GM12878 (cell line): ENCODE measurements at regions not wholly inside any gene's neighbourhood (a gene's known extent, or its start where the extent isn't known, plus 50 kb on each side); places are given as distances from the start of the nearest gene placed in this dataset.

Source experiments
- ATAC-seq: fragments of 200-7000 bp; cut with Tn5 transposase; 3 replicates; pipeline ENCODE4 v1.9.1; 2020; ENCODE audit warnings: mild to moderate bottlenecking, moderate library complexity
- BruUV-seq: library from RNA; stranded (reverse); fragments of 400-500 nt; replicated peaks from 2 replicates; lab custom pipeline; 2021; lab: Mats Ljungman, UMichigan
- CTCF ChIA-PET: fragments of 300-600 bp; sonication (Branson Sonifier 250); formaldehyde crosslinking; extraction: SDS; loops from one replicate; lab custom pipeline; 2021; ENCODE audit warnings: inconsistent platforms; lab: Yijun Ruan, JAX
- POLR2A ChIA-PET: fragments of 350-600 bp; formaldehyde crosslinking; extraction: SDS; loops from one replicate; lab custom pipeline; 2021; ENCODE audit warnings: inconsistent platforms; lab: Charles Lee
- RAD21 ChIA-PET: fragments of 300-600 bp; sonication (Branson Sonifier 250); formaldehyde crosslinking; loops from one replicate; lab custom pipeline; 2023; ENCODE audit warnings: antibody characterized with exemption; ENCODE audit not compliant: unreplicated experiment; lab: Charles Lee
- SMC1A ChIA-PET: fragments of 300-600 bp; sonication (Branson Sonifier 250); formaldehyde crosslinking; loops from one replicate; lab custom pipeline; 2023; ENCODE audit not compliant: unreplicated experiment, uncharacterized antibody; lab: Charles Lee
- DNase-seq: peaks from one replicate; pipeline ENCODE4 v3.0.0-alpha.2; 2011; ENCODE audit warnings: low read depth, low spot score
- FAIRE-seq: peaks from 3 replicates; lab custom pipeline; 2011; peaks lifted over from hg19 to GRCh38; lab: Jason Lieb, UNC
- H2AFZ ChIP-seq: 2 replicates; pipeline ENCODE4 v1.6.0; 2011; ENCODE audit warnings: low read depth, low read length, control low read depth; ENCODE audit not compliant: control insufficient read depth
- H3K27ac ChIP-seq: 2 replicates; pipeline ENCODE4 v1.5.1; 2011; ENCODE audit warnings: control low read depth; ENCODE audit not compliant: control insufficient read depth, insufficient read depth
- H3K27me3 ChIP-seq, 2 experiments: replicated peaks in 1 of 2; 2 replicates each; pipeline versions ENCODE4 v1.6.0 to v1.6.1; 2011; ENCODE audit warnings: low read length in 1 of 2; ENCODE audit not compliant: control insufficient read depth in 2 of 2, insufficient read depth in 2 of 2
- H3K36me3 ChIP-seq, 2 experiments: 2 replicates each; pipeline ENCODE4 v1.5.1; 2011; ENCODE audit warnings: low read length in 1 of 2; ENCODE audit not compliant: control insufficient read depth in 2 of 2, insufficient read depth in 2 of 2
- H3K4me1 ChIP-seq: 2 replicates; pipeline ENCODE4 v1.6.1; 2011; ENCODE audit warnings: mild to moderate bottlenecking, low read length, moderate library complexity, mixed read lengths; ENCODE audit not compliant: control insufficient read depth, insufficient read depth
- H3K4me2 ChIP-seq: 2 replicates; pipeline ENCODE4 v1.6.0; 2011; ENCODE audit warnings: control low read depth; ENCODE audit not compliant: control insufficient read depth, insufficient read depth
- H3K4me3 ChIP-seq: fragments of 200-600 bp; sonication (generic); 2 replicates; pipeline ENCODE4 v1.5.1; 2016
- H3K79me2 ChIP-seq: 2 replicates; pipeline ENCODE4 v1.6.0; 2011; ENCODE audit warnings: low read length; ENCODE audit not compliant: control insufficient read depth, insufficient read depth
- H3K9ac ChIP-seq: 2 replicates; pipeline ENCODE4 v1.8.0; 2011; ENCODE audit warnings: low read length, control low read depth, mixed read lengths; ENCODE audit not compliant: control insufficient read depth, insufficient read depth
- H3K9me3 ChIP-seq: replicated peaks from 3 replicates; pipeline ENCODE4 v1.5.1; 2011; ENCODE audit warnings: mild to moderate bottlenecking, low read length; ENCODE audit not compliant: control insufficient read depth, insufficient read depth
- H4K20me1 ChIP-seq: 2 replicates; pipeline ENCODE4 v1.6.0; 2011; ENCODE audit not compliant: control insufficient read depth, insufficient read depth
- ASH2L ChIP-seq: fragments of 300-600, 200-600 bp; sonication (generic); IDR thresholded peaks from 2 replicates; pipeline ENCODE4 v1.6.1; 2017; ENCODE audit warnings: low read depth, mild to moderate bottlenecking, borderline replicate concordance
- JUND ChIP-seq: IDR thresholded peaks from 2 replicates; pipeline ENCODE4 v1.6.1; 2012; ENCODE audit warnings: low read depth, mild to moderate bottlenecking, low read length, improper control_type of control experiment, moderate library complexity
- NFXL1 ChIP-seq: fragments of 450-650 bp; IDR thresholded peaks from 2 replicates; pipeline ENCODE4 v1.6.1; 2017; ENCODE audit warnings: antibody characterized with exemption, mild to moderate bottlenecking, borderline replicate concordance
- TAF1 ChIP-seq: IDR thresholded peaks from 2 replicates; pipeline ENCODE4 v1.6.1; 2011; ENCODE audit warnings: mild to moderate bottlenecking, low read depth, low read length, borderline replicate concordance
- YY1 ChIP-seq: IDR thresholded peaks from 2 replicates; pipeline ENCODE4 v1.6.1; 2011; ENCODE audit warnings: low read depth, mild to moderate bottlenecking, low read length
- ZBED1 ChIP-seq: IDR thresholded peaks from 2 replicates; pipeline ENCODE4 v1.6.1; 2016; ENCODE audit warnings: borderline replicate concordance
- WGBS: methylation state at CpG from one replicate; pipeline ENCODE4 v1.1.6; 2016; ENCODE audit warnings: low lambda C conversion rate; ENCODE audit not compliant: insufficient replicate concordance, insufficient coverage; ENCODE audit errors: missing lambda C conversion rate; 5-methylcytosine and 5-hydroxymethylcytosine counted together
- in situ Hi-C: fragments of 300-500 bp; cut with MboI; formaldehyde crosslinking; loops from 9 replicates; pipeline ENCODE4 v1.14.3; 2018; ENCODE audit warnings: mixed read lengths
- intact Hi-C: fragments of 100-400 bp; cut with micrococcal nuclease; formaldehyde crosslinking; loops from one replicate; pipeline ENCODE4 v1.14.2; 2022; ENCODE audit not compliant: unreplicated experiment
- TF ChIP-seq, protein P1 (sequence below): fragments of 450-650 bp; IDR thresholded peaks from 2 replicates; pipeline ENCODE4 v1.6.1; 2017; ENCODE audit warnings: low read depth, mild to moderate bottlenecking, moderate library complexity

DNA sequence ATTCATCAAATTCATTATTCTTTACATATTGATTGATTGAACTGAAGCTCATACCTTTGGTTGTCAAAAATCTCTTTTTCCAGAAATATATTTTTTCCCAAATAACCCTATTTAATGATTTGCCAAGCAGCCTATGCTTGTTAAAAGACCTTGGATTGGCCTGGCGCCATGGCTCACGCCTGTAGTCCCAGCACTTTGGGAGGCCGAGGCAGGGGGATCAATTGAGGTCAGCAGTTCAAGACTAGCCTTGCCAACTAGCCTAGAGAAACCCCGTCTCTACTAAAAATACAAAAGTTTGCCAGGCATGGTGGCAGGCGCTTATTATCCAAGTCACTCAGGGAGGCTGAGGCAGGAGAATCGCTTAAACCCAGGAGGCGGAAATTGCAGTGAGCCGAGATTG, 165.1 kb upstream of the MGAT4C start:
- Histone ChIP-seq H3K27ac (no peak overlapping the region), H3K4me1 (no peaks in the 10 kb centered on the region), H3K4me3 (no peak overlapping the region), H3K4me2 (no peak overlapping the region), H3K9ac (no peak overlapping the region), H4K20me1 (no peaks in the 10 kb centered on the region), H3K27me3 (no peaks in the 10 kb centered on the region), H3K9me3 (no peaks in the 10 kb centered on the region), H3K79me2 (no peaks in the 10 kb centered on the region), H3K36me3 (no peaks in the 10 kb centered on the region), H2AFZ (no peak overlapping the region)
- ATAC-seq (no peak), FAIRE-seq (no peak), DNase-seq (no peak)
- POLR2A ChIA-PET = no interaction called here
- RAD21 ChIA-PET = no interaction called here
- intact Hi-C loops (no loop called here), in situ Hi-C loops (no loop called here)
- SMC1A ChIA-PET = no interaction called here
- TF ChIP-seq, protein P1, sequence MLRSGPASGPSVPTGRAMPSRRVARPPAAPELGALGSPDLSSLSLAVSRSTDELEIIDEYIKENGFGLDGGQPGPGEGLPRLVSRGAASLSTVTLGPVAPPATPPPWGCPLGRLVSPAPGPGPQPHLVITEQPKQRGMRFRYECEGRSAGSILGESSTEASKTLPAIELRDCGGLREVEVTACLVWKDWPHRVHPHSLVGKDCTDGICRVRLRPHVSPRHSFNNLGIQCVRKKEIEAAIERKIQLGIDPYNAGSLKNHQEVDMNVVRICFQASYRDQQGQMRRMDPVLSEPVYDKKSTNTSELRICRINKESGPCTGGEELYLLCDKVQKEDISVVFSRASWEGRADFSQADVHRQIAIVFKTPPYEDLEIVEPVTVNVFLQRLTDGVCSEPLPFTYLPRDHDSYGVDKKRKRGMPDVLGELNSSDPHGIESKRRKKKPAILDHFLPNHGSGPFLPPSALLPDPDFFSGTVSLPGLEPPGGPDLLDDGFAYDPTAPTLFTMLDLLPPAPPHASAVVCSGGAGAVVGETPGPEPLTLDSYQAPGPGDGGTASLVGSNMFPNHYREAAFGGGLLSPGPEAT = no peak
- no TSS peak for BruUV-seq
- CTCF ChIA-PET = no interaction called here
- 56% methylated on average over 8 of the region's 8 CpGs for WGBS

DNA sequence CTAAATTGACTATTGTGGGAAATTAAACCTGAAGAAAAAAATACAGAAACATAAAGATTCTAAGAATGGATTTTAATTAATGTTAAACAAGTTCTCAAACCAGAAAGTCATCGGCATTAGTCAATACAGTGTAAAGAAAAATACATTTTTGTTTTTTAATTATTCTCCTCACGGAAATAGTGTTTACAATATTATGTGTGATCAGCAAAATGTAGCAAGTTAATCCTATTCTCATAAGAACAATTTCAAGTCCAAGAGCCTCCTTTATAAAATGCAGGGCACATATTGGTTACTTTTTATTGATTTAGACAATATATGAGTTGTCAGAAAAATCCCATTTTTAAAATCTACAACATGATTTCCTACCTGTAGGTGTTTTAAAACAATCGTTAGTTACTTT, 158.0 kb upstream of the MGAT4C start:
- in situ Hi-C loops (no loop called here), intact Hi-C loops (no loop called here)
- RAD21 ChIA-PET = no interaction called here
- CTCF ChIA-PET = interaction anchor here (1.1 kb wide), 1 partner anchor 90 kb away, joined by 3 read pairs; no protein-coding TSS in a partner anchor
- H3K4me2 ChIP-seq = no peak overlapping the region
- POLR2A ChIA-PET = no interaction called here
- H3K4me1 ChIP-seq = no peaks in the 10 kb centered on the region
- ATAC-seq (no peak), DNase-seq (no peak), FAIRE-seq (no peak)
- no peaks in the 10 kb centered on the region for H3K36me3 ChIP-seq
- no peaks in the 10 kb centered on the region for H3K79me2 ChIP-seq
- SMC1A ChIA-PET = no interaction called here
- no TSS peak for BruUV-seq
- no peak for TF ChIP-seq ZBED1
- TF ChIP-seq JUND = no peak
- TF ChIP-seq NFXL1 = no peak
- no peak for TF ChIP-seq ASH2L
- no peak for TF ChIP-seq TAF1
- no peak for TF ChIP-seq YY1
- no peak overlapping the region for H3K27ac ChIP-seq
- H3K9ac ChIP-seq = no peak overlapping the region
- no peaks in the 10 kb centered on the region for H4K20me1 ChIP-seq
- WGBS = 24% methylated on average over 3 of the region's 3 CpGs
- no peak overlapping the region for H2AFZ ChIP-seq
- no peaks in the 10 kb centered on the region for H3K27me3 ChIP-seq
- no peak overlapping the region for H3K4me3 ChIP-seq
- no peaks in the 10 kb centered on the region; the same call in 2 of the 3 replicates for H3K9me3 ChIP-seq
